A549 (cell line): ENCODE measurements at regions not wholly inside any gene's neighbourhood (a gene's known extent, or its start where the extent isn't known, plus 50 kb on each side); places are given as distances from the start of the nearest gene placed in this dataset.
A peak's percentile ranks its signal among the peaks of the same experiment; 100 is the strongest.

Experiments
- CHD2 ChIP-seq: fragments of 150-350 bp; IDR thresholded peaks from 2 replicates; pipeline ENCODE4 v1.6.1; 2014; ENCODE audit warnings: low read length; ENCODE audit not compliant: partially characterized antibody
- EP300 ChIP-seq, 2 experiments: fragments of >200 bp; sonication (Bioruptor Twin); formaldehyde crosslinking; IDR thresholded peaks; 2 replicates in 1 of 2; 3 replicates in 1 of 2; pipeline ENCODE4 v1.6.1; 2016 to 2017
- MAZ ChIP-seq: fragments of 150-350 bp; IDR thresholded peaks from 2 replicates; pipeline ENCODE4 v1.6.1; 2014; ENCODE audit warnings: antibody characterized with exemption, low read depth, low read length, borderline replicate concordance
- TF ChIP-seq, protein P1 (sequence below): fragments of >200 bp; sonication (Bioruptor Twin); formaldehyde crosslinking; IDR thresholded peaks from 3 replicates; pipeline ENCODE4 v1.5.1; 2016

DNA sequence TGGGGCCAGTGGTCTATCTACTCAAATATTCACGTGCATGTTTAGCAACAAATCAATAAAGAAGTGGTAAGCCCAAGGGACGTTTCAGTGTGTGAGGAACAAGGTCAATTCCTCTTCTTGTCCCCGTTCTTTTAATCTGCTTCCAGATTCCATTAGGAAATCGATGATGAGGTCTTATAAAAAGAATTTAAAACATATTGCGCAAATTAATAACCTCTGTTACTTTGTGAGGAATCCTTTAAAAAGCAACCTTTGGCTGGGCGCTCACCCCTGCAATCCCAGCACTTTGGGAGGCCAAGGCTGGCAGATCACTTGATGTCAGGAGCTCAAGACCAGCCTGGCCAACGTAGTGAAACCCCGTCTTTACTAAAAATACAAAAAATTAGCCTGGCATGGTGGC, 113.0 kb upstream of the TMPRSS2 start:
- TF ChIP-seq EP300 (IDR thresholded peaks at IDR 0.05) (0 out of 5 replicates have a peak, but pooled peaks have one; percentile 10 to 37), MAZ (no peak), CHD2 (no peak)
- TF ChIP-seq, protein P1, sequence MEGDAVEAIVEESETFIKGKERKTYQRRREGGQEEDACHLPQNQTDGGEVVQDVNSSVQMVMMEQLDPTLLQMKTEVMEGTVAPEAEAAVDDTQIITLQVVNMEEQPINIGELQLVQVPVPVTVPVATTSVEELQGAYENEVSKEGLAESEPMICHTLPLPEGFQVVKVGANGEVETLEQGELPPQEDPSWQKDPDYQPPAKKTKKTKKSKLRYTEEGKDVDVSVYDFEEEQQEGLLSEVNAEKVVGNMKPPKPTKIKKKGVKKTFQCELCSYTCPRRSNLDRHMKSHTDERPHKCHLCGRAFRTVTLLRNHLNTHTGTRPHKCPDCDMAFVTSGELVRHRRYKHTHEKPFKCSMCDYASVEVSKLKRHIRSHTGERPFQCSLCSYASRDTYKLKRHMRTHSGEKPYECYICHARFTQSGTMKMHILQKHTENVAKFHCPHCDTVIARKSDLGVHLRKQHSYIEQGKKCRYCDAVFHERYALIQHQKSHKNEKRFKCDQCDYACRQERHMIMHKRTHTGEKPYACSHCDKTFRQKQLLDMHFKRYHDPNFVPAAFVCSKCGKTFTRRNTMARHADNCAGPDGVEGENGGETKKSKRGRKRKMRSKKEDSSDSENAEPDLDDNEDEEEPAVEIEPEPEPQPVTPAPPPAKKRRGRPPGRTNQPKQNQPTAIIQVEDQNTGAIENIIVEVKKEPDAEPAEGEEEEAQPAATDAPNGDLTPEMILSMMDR = no peak
